SK-N-SH (cell line): ENCODE measurements at regions not wholly inside any gene's neighbourhood (a gene's known extent, or its start where the extent isn't known, plus 50 kb on each side); places are given as distances from the start of the nearest gene placed in this dataset.

Source experiments
- CHD2 ChIP-seq: fragments of 150-350 bp; IDR thresholded peaks from 2 replicates; pipeline ENCODE4 v1.6.1; 2018; ENCODE audit warnings: low read length; ENCODE audit not compliant: partially characterized antibody
- EP300 ChIP-seq, 2 experiments: IDR thresholded peaks; 2 replicates each; pipeline versions ENCODE4 v1.4.0 to v1.6.1; 2012; ENCODE audit warnings: borderline replicate concordance in 1 of 2, low read depth in 1 of 2, low read length in 1 of 2
- RFX5 ChIP-seq: IDR thresholded peaks from 2 replicates; pipeline ENCODE4 v1.6.1; 2012; ENCODE audit warnings: mild to moderate bottlenecking, improper control_type of control experiment, low read length
- TF ChIP-seq, protein P1 (sequence below): fragments of 200-600 bp; sonication (generic); IDR thresholded peaks from 2 replicates; pipeline ENCODE4 v1.6.1; 2017; ENCODE audit warnings: antibody characterized with exemption, mild to moderate bottlenecking, moderate library complexity
- TF ChIP-seq, protein P2 (sequence below): IDR thresholded peaks from 2 replicates; pipeline ENCODE4 v1.4.0; 2012; ENCODE audit warnings: low read depth

DNA sequence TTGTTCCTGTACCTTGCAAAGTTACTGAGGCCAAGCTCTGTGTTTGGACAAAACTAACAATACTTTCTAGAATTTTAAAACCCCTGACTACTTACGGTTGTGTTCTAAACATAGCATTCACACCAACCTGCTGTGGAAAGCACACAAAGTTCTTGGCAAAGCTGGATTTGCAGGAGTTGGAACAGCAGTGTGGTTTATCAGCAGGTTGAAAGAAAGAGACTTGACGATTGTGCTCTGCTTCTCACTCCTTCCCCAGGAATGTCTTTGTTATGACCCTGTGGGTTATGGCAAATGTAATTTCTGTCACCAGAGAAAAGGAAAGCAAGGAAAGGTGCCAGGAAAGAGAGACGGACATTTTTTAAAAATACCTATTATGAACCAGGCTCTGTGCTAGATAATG lies 165.5 kb upstream of the TGFBR2 start:
- TF ChIP-seq, protein P1, sequence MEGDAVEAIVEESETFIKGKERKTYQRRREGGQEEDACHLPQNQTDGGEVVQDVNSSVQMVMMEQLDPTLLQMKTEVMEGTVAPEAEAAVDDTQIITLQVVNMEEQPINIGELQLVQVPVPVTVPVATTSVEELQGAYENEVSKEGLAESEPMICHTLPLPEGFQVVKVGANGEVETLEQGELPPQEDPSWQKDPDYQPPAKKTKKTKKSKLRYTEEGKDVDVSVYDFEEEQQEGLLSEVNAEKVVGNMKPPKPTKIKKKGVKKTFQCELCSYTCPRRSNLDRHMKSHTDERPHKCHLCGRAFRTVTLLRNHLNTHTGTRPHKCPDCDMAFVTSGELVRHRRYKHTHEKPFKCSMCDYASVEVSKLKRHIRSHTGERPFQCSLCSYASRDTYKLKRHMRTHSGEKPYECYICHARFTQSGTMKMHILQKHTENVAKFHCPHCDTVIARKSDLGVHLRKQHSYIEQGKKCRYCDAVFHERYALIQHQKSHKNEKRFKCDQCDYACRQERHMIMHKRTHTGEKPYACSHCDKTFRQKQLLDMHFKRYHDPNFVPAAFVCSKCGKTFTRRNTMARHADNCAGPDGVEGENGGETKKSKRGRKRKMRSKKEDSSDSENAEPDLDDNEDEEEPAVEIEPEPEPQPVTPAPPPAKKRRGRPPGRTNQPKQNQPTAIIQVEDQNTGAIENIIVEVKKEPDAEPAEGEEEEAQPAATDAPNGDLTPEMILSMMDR, result no peak
- no peak for TF ChIP-seq RFX5
- TF ChIP-seq, protein P2, sequence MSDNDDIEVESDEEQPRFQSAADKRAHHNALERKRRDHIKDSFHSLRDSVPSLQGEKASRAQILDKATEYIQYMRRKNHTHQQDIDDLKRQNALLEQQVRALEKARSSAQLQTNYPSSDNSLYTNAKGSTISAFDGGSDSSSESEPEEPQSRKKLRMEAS, result no peak
- no peak for TF ChIP-seq CHD2
- TF ChIP-seq EP300 (IDR thresholded peaks at IDR 0.05; ENCODE audit: borderline replicate concordance in 1 of 2, low read depth in 1 of 2, low read length in 1 of 2), result no peak
